Middle frontal gyrus (tissue), 1 donor: ENCODE measurements at regions not wholly inside any gene's neighbourhood (a gene's known extent, or its start where the extent isn't known, plus 50 kb on each side); places are given as distances from the start of the nearest gene placed in this dataset.
"Not testable (repeated sequence)": the region's sequence is repeated elsewhere in the genome, so short reads cannot be mapped to it uniquely, and the experiment has no call there.

Experiments used
- DNase-seq: peaks from one replicate; pipeline ENCODE4 v3.0.0-alpha.2; 2015; ENCODE audit warnings: low spot score; ENCODE audit errors: extremely low spot score

- no peak for DNase-seq
Measured at GRCh38 chr4:127244515-127244914, 388.2 kb upstream of the INTU start.

GRCh38 chr4:127246963-127247952 lies 385.5 kb upstream of the INTU start:
- no peak for DNase-seq

GRCh38 chr4:127249066-127249766 lies 383.5 kb upstream of the INTU start:
- DNase-seq = no peak

- no peak for DNase-seq
Measured at GRCh38 chr4:127249767-127250108, 383.0 kb upstream of the INTU start.

- DNase-seq = no peak
Measured at GRCh38 chr4:127250577-127250976, 382.2 kb upstream of the INTU start.

GRCh38 chr4:127251423-127251822 lies 381.3 kb upstream of the INTU start:
- no peak for DNase-seq

GRCh38 chr4:127256500-127256899 lies 376.3 kb upstream of the INTU start:
- no peak for DNase-seq

- no peak for DNase-seq
Measured at GRCh38 chr4:127261476-127261875, 371.3 kb upstream of the INTU start.

GRCh38 chr4:127268367-127268766 lies 364.4 kb upstream of the INTU start:
- no peak for DNase-seq

GRCh38 chr4:127277023-127277422 lies 355.7 kb upstream of the INTU start:
- DNase-seq = not testable (repeated sequence)

- DNase-seq = no peak
Measured at GRCh38 chr4:127284236-127284635, 348.5 kb upstream of the INTU start.

GRCh38 chr4:127291316-127291715 lies 341.4 kb upstream of the INTU start:
- DNase-seq = no peak

- DNase-seq = no peak
Measured at GRCh38 chr4:127293496-127293895, 339.3 kb upstream of the INTU start.

GRCh38 chr4:127304356-127304755 lies 328.4 kb upstream of the INTU start:
- no peak for DNase-seq

- DNase-seq = no peak
Measured at GRCh38 chr4:127307996-127308395, 324.8 kb upstream of the INTU start.

GRCh38 chr4:127309369-127310102 lies 323.2 kb upstream of the INTU start:
- no peak for DNase-seq

- DNase-seq = no peak
Measured at GRCh38 chr4:127311371-127311770, 321.4 kb upstream of the INTU start.

- DNase-seq = no peak
Measured at GRCh38 chr4:127311924-127312323, 320.8 kb upstream of the INTU start.

- DNase-seq = no peak
Measured at GRCh38 chr4:127313767-127314166, 319.0 kb upstream of the INTU start.

- no peak for DNase-seq
Measured at GRCh38 chr4:127327491-127327890, 305.3 kb upstream of the INTU start.

- DNase-seq = no peak
Measured at GRCh38 chr4:127335073-127335620, 297.6 kb upstream of the INTU start.

- DNase-seq = no peak
Measured at GRCh38 chr4:127335732-127336131, 297.0 kb upstream of the INTU start.
